SK-N-SH treated with all-trans-retinoic acid at 6 μM for 48 hours (cell line): ENCODE measurements at regions not wholly inside any gene's neighbourhood (a gene's known extent, or its start where the extent isn't known, plus 50 kb on each side); places are given as distances from the start of the nearest gene placed in this dataset.

Experiments used
- ATAC-seq: fragments of 200-7000 bp; cut with Tn5 transposase; 3 replicates; pipeline ENCODE4 v1.9.1; 2020; ENCODE audit warnings: mild to moderate bottlenecking, moderate library complexity
- ARNTL ChIP-seq: fragments of 450-650 bp; formaldehyde crosslinking; IDR thresholded peaks from 2 replicates; pipeline ENCODE4 v1.5.0; 2020; ENCODE audit warnings: low read depth, mild to moderate bottlenecking, moderate library complexity, borderline replicate concordance
- BACH2 ChIP-seq: fragments of 250-450 bp; sonication (Bioruptor Pico); IDR thresholded peaks from 2 replicates; pipeline ENCODE4 v1.9.0; 2021; ENCODE audit warnings: mild to moderate bottlenecking, borderline replicate concordance
- CSDC2 ChIP-seq: fragments of 250-450 bp; sonication (Bioruptor Pico); IDR thresholded peaks from 2 replicates; pipeline ENCODE4 v1.5.0; 2020; ENCODE audit warnings: mild to moderate bottlenecking, moderate library complexity
- ESRRG ChIP-seq: fragments of 250-450 bp; sonication (Bioruptor Pico); IDR thresholded peaks from 2 replicates; pipeline ENCODE4 v1.6.1; 2021; ENCODE audit warnings: mild to moderate bottlenecking
- GLIS3 ChIP-seq: fragments of 250-450 bp; sonication (Bioruptor Pico); IDR thresholded peaks from 2 replicates; pipeline ENCODE4 v1.5.0; 2020; ENCODE audit warnings: mild to moderate bottlenecking, moderate library complexity
- ISL1 ChIP-seq: fragments of 250-450 bp; sonication (Bioruptor Pico); IDR thresholded peaks from 2 replicates; pipeline ENCODE4 v2.1.2; 2022; ENCODE audit warnings: mild to moderate bottlenecking, moderate library complexity
- OSR1 ChIP-seq: fragments of 250-450 bp; sonication (Bioruptor Pico); IDR thresholded peaks from 2 replicates; pipeline ENCODE4 v1.8.0; 2022; ENCODE audit warnings: moderate library complexity, mild to moderate bottlenecking, inconsistent platforms
- PATZ1 ChIP-seq: fragments of 250-450 bp; sonication (Bioruptor Pico); IDR thresholded peaks from 2 replicates; pipeline ENCODE4 v1.8.0; 2020; ENCODE audit warnings: mild to moderate bottlenecking, moderate library complexity, borderline replicate concordance
- PPARA ChIP-seq: fragments of 250-450 bp; sonication (Bioruptor Pico); IDR thresholded peaks from 2 replicates; pipeline ENCODE4 v1.5.0; 2020; ENCODE audit warnings: mild to moderate bottlenecking, borderline replicate concordance
- RARB ChIP-seq: fragments of 250-450 bp; sonication (Bioruptor Pico); IDR thresholded peaks from 2 replicates; pipeline ENCODE4 v1.8.0; 2021; ENCODE audit warnings: mild to moderate bottlenecking, moderate library complexity
- TOX ChIP-seq: fragments of 250-450 bp; sonication (Bioruptor Pico); IDR thresholded peaks from 2 replicates; pipeline ENCODE4 v1.8.0; 2021; ENCODE audit warnings: mild to moderate bottlenecking, moderate library complexity, borderline replicate concordance
- TSHZ2 ChIP-seq: fragments of 250-450 bp; sonication (Bioruptor Pico); IDR thresholded peaks from 2 replicates; pipeline ENCODE4 v1.5.0; 2020; ENCODE audit warnings: mild to moderate bottlenecking, moderate library complexity
- ZC3H10 ChIP-seq: fragments of 250-450 bp; sonication (Bioruptor Pico); IDR thresholded peaks from 2 replicates; pipeline ENCODE4 v1.5.1; 2021; ENCODE audit warnings: mild to moderate bottlenecking, moderate library complexity
- ZFP3 ChIP-seq: fragments of 250-450 bp; sonication (Bioruptor Pico); IDR thresholded peaks from 2 replicates; pipeline ENCODE4 v1.5.0; 2020; ENCODE audit warnings: mild to moderate bottlenecking, moderate library complexity
- ZFP30 ChIP-seq: fragments of 450-650 bp; formaldehyde crosslinking; IDR thresholded peaks from 2 replicates; pipeline ENCODE4 v1.5.0; 2022; ENCODE audit warnings: mild to moderate bottlenecking, moderate library complexity
- ZNF565 ChIP-seq: fragments of 450-650 bp; formaldehyde crosslinking; conservative IDR thresholded peaks from 2 replicates; pipeline ENCODE4 v1.5.0; 2020; ENCODE audit warnings: low read depth, mild to moderate bottlenecking, moderate library complexity
- ZNF70 ChIP-seq: fragments of 450-650 bp; formaldehyde crosslinking; IDR thresholded peaks from 2 replicates; pipeline ENCODE4 v1.5.0; 2020; ENCODE audit warnings: mild to moderate bottlenecking, moderate library complexity
- ZNF8 ChIP-seq: fragments of 450-650 bp; formaldehyde crosslinking; IDR thresholded peaks from 2 replicates; pipeline ENCODE4 v1.5.0; 2020; ENCODE audit warnings: mild to moderate bottlenecking, moderate library complexity
- TF ChIP-seq, protein P1 (sequence below): fragments of 250-450 bp; sonication (Bioruptor Pico); IDR thresholded peaks from 2 replicates; pipeline ENCODE4 v1.8.0; 2021; ENCODE audit warnings: low read depth, mild to moderate bottlenecking, moderate library complexity, borderline replicate concordance
- TF ChIP-seq, protein P2 (sequence below): fragments of 250-450 bp; sonication (Bioruptor Pico); IDR thresholded peaks from 2 replicates; pipeline ENCODE4 v1.5.1; 2021; ENCODE audit warnings: mild to moderate bottlenecking, moderate library complexity

DNA sequence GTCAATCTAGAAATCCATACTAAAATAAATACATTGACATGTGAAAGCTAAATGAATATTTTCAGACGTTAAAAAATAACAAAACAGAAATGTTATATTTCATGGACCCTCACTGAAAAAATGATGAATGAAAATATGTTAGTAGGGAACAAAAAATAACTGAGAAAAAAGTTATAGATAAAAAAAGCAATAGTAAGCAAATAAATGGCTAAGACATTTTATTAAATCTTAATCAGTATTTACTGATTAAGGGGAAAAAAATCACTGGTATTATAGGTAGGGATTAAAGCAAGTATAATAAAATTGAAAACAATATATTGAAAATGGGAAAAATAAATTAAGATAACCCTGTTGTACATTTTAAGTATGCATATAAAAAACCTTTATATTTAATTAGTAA is 468.1 kb upstream of the MANEA start:
- ATAC-seq, result no peak
- no peak for TF ChIP-seq ZFP30
- TF ChIP-seq GLIS3, result no peak
- no peak for TF ChIP-seq ISL1 (CRISPR knock-in tag)
- no peak for TF ChIP-seq ZNF8 (CRISPR knock-in tag)
- no peak for TF ChIP-seq TSHZ2 (CRISPR knock-in tag)
- TF ChIP-seq ZNF565 (CRISPR knock-in tag), result no peak
- no peak for TF ChIP-seq ZNF70
- TF ChIP-seq ZFP3 (CRISPR knock-in tag), result no peak
- TF ChIP-seq OSR1, result no peak
- TF ChIP-seq CSDC2 (CRISPR knock-in tag), result no peak

GRCh38 chr6:95110767-95111166 is 466.6 kb upstream of the MANEA start:
- no peak for ATAC-seq

DNA sequence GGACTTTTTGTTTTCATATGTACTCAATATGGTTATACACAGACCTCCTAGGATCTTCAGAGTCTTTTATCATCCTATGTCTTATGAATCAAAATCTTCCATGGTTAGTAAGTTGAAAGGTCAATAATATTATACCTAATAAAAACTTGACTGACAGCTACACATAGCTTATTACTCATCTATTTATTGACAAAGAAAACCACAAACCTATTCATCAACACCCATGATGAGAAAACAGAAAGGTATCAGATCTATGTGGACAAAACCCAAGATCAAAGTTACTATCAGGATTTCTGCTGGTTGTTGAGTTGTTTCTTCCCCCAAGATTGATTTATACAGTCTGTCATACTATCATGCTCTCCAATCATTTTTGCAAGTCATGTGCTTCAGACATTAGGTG is 460.1 kb upstream of the MANEA start:
- TF ChIP-seq ZFP30, result no peak
- TF ChIP-seq PATZ1, result no peak
- no peak for TF ChIP-seq ARNTL (CRISPR knock-in tag)
- no peak for TF ChIP-seq ZFP3 (CRISPR knock-in tag)
- TF ChIP-seq, protein P1, sequence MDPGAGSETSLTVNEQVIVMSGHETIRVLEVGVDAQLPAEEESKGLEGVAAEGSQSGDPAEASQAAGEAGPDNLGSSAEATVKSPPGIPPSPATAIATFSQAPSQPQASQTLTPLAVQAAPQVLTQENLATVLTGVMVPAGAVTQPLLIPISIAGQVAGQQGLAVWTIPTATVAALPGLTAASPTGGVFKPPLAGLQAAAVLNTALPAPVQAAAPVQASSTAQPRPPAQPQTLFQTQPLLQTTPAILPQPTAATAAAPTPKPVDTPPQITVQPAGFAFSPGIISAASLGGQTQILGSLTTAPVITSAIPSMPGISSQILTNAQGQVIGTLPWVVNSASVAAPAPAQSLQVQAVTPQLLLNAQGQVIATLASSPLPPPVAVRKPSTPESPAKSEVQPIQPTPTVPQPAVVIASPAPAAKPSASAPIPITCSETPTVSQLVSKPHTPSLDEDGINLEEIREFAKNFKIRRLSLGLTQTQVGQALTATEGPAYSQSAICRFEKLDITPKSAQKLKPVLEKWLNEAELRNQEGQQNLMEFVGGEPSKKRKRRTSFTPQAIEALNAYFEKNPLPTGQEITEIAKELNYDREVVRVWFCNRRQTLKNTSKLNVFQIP (CRISPR knock-in tag), result no peak
- no peak for TF ChIP-seq ZNF70
- no peak for TF ChIP-seq ISL1 (CRISPR knock-in tag)
- TF ChIP-seq, all 23 proteins: peak for 0
- no peak for ATAC-seq

More at GRCh38 chr6:95110767-95111166, 466.6 kb upstream of the MANEA start:
- TF ChIP-seq ARNTL (CRISPR knock-in tag), result no peak
- TF ChIP-seq ESRRG (CRISPR knock-in tag), result no peak
- no peak for TF ChIP-seq RARB (CRISPR knock-in tag)
- TF ChIP-seq ZNF8 (CRISPR knock-in tag), result no peak
- no peak for TF ChIP-seq ZC3H10 (CRISPR knock-in tag)
- no peak for TF ChIP-seq TOX (CRISPR knock-in tag)
- TF ChIP-seq PPARA (CRISPR knock-in tag), result no peak
- TF ChIP-seq ZFP30, result no peak
- TF ChIP-seq, protein P2, sequence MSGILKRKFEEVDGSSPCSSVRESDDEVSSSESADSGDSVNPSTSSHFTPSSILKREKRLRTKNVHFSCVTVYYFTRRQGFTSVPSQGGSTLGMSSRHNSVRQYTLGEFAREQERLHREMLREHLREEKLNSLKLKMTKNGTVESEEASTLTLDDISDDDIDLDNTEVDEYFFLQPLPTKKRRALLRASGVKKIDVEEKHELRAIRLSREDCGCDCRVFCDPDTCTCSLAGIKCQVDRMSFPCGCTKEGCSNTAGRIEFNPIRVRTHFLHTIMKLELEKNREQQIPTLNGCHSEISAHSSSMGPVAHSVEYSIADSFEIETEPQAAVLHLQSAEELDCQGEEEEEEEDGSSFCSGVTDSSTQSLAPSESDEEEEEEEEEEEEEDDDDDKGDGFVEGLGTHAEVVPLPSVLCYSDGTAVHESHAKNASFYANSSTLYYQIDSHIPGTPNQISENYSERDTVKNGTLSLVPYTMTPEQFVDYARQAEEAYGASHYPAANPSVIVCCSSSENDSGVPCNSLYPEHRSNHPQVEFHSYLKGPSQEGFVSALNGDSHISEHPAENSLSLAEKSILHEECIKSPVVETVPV (CRISPR knock-in tag), result no peak
- TF ChIP-seq OSR1, result no peak
- TF ChIP-seq, protein P1 (CRISPR knock-in tag), result no peak

GRCh38 chr6:95119927-95120326 is 457.4 kb upstream of the MANEA start:
- TF ChIP-seq BACH2 (CRISPR knock-in tag), result no peak
- TF ChIP-seq, protein P1 (CRISPR knock-in tag), result no peak
- TF ChIP-seq OSR1, result no peak
- ATAC-seq, result no peak
